Left kidney (tissue), 1 donor: ENCODE measurements at regions not wholly inside any gene's neighbourhood (a gene's known extent, or its start where the extent isn't known, plus 50 kb on each side); places are given as distances from the start of the nearest gene placed in this dataset.
"Not testable (repeated sequence)": the region's sequence is repeated elsewhere in the genome, so short reads cannot be mapped to it uniquely, and the experiment has no call there.

Source experiments
- DNase-seq: peaks from one replicate; pipeline ENCODE4 v3.0.0-alpha.2; 2013

DNA sequence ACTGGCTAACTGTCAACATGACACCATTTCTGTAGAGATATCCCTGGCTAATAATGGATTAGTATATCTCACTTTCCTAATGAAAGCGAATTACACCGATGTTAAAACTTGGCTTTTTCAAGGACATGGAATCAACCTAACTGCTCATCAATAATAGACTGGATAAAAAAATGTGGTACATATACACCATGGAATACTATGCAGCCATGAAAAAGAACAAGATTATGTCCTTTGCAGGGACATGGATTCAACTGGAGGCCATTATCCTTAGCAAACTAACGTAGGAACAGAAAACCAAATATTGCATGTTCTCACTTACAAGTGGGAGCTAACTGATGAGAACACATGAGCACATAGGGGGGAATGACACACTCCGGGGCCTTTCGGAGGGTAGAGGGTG lies 62.6 kb downstream of the ZIC1 start:
- DNase-seq = no peak

DNA sequence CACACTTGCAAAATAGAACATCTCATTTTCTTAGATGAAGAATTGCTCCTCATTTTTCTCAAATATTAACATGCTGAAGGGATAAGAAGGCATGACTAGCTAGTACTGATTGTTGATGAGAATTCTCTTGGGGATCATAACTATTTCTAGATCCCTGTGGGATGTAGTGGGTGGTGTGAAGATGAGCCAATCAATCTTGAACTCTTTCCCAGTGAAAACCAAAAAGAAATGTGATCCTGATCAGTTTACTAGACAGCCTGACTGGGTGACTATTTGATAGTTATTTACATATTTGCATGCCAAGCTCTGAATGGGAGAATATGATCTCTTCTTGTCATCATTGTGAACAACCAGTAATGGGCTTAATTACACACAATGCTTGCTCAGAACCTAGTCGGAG lies 63.7 kb downstream of the ZIC1 start:
- no peak for DNase-seq

DNA sequence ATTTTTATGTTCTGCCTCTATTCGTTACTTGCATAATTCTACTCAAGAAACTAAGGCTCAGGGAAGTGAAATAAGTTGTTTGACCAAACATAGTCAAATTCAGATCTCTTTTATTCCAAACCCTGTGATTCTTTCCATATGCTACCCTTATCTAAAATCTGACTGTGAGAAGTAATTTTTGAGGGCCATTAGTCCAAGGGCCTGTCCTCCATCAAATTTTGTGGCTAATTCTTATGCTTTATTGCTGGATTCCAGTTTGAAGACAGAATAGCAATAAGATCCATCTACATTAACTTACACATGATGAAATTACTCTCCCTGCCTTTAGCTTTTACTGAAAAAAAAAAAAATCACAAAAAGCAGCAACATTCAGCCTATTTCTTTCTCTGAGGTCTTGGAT lies 74.0 kb downstream of the ZIC1 start:
- no peak for DNase-seq

DNA sequence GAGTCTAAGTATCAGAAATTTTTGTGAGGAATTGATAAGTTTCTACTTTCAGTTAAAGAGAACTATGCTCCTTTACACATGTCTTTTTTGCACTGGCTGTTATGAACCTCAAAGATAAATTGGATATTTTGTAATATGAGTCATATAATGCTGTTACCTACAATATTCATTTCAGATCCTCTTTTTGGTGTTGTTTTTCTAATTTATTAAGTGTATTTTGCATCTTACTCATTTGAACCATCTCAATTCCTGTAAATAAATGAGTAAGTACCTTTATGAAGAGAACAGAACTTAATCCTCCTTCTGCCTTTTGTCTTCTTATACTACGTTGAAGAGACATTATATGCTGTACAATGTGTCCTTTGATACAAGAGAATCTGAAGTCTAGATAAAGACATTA lies 74.4 kb downstream of the ZIC1 start:
- no peak for DNase-seq

DNA sequence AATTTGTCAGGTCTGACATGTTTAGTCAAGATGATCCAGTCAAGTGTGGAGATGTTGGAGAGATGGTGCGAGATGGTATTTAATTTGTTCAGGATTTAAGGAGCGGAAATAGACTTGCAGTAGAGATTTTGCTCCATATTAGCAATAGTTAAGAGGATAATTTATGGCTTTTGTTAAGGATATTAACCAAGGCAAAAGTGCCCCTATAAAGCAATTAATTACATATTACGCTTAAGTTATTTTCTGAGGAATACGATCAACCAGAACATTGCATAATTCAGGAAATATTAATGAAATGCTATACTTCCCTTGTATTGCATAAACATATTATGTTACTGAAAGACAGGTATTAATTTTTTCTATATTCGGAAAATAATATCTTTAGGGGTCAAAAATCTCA lies 83.9 kb downstream of the ZIC1 start:
- DNase-seq = no peak

DNA sequence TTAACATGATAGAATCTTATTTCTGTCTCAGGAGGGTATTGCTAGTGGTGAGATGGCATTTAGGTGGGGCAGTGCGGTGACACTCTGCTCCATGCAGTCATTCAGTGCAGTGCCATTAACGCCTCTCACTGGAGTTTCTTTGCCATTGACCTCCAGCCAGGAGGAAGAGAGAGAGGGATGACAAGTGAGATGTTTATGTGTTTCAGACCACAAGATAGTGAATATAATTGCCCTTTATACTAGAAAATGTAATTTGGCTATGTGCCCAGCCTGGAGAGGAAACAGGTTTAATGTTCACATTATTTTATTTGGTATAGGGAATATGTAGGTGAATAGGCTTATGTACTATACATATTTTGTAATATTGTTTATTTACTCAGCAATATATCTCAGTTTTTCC lies 84.5 kb downstream of the ZIC1 start:
- DNase-seq = no peak

- DNase-seq = no peak
These were observed 88.1 kb downstream of the ZIC1 start for GRCh38 chr3:147497286-147497685.

- no peak for DNase-seq
These were observed 98.6 kb downstream of the ZIC1 start for GRCh38 chr3:147507638-147508286.

GRCh38 chr3:147509448-147509847 lies 100.3 kb downstream of the ZIC1 start:
- no peak for DNase-seq

- DNase-seq = no peak
These were observed 104.6 kb downstream of the ZIC1 start for GRCh38 chr3:147513785-147514184.

- DNase-seq = no peak
These were observed 105.4 kb downstream of the ZIC1 start for GRCh38 chr3:147514366-147515160.

DNA sequence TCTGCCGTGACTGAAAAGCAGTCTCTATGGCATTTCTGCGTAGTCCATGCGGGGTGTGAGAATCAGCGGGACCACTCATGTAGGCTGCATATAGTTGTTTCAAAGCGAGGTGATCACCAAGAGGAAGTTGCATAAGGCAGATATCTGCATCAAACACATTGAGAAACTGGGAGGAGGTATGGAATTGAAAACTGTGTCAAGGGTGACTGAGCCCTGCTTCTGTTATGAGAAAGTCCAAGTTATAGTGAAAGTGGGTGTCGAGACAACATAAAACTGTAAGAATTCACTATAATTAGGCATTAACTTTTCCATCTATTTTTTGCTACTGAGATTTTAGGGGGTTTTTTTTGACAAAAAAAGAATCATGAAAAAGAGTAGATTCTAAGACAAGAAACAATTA lies 109.3 kb downstream of the ZIC1 start:
- no peak for DNase-seq

DNA sequence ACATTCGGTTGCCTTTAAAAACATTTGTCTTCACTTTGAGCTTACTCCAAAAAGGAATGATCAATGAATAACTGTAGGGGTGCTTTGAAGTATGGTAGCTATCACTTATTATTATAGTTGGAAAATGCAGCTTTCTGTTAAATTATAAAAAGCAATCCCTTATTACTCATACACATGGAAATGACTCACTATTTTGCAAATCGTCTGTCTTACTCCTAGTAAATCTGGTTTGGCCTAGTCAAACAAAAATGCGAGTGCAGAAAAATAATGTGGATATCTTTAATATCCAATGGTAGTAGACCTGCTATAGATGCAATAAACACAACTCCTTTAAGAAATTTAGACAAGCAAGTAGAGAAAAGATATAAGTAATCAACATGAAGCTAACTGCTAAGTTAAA lies 112.5 kb downstream of the ZIC1 start:
- DNase-seq = no peak

DNA sequence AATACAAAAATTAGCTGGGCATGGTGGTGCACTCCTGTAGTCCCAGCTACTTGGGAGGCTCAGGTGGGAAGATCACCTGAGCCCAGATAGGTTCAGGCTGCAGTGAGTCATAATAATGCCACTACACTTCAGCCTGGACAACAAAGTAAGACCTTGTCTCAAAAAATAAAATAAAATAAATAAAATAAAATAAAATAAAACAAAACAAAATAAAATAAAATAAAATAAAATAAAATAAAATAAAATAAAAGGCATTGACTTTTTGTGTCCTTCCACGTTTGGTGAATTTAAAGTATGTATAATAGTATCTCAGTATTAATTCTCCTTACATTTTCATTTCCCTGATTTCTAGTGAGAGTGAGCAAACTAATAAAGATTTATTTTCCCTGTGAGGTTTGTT lies 113.6 kb downstream of the ZIC1 start:
- DNase-seq = not testable (repeated sequence)

- no peak for DNase-seq
These were observed 120.4 kb downstream of the ZIC1 start for GRCh38 chr3:147529551-147529950.

- no peak for DNase-seq
These were observed 128.9 kb downstream of the ZIC1 start for GRCh38 chr3:147538034-147538433.

DNA sequence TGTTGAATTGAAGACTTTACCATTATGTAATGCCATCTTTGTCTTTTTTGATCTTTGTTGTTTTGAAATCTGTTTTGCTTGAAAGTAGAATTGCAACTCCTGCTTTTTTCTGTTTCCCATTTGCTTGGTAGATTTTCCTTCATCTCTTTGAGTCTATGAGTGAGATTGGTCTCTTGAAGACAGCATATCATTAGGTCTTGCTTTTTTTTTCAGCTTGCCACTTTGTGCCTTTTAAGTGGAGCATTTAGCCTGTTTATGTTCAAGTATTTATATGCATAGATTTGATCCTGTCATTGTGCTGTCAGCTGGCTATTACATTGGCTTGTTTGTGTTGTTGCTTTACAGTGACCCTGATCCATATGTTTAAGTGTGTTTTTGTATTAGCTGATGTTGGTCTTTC lies 131.8 kb downstream of the ZIC1 start:
- DNase-seq = no peak

DNA sequence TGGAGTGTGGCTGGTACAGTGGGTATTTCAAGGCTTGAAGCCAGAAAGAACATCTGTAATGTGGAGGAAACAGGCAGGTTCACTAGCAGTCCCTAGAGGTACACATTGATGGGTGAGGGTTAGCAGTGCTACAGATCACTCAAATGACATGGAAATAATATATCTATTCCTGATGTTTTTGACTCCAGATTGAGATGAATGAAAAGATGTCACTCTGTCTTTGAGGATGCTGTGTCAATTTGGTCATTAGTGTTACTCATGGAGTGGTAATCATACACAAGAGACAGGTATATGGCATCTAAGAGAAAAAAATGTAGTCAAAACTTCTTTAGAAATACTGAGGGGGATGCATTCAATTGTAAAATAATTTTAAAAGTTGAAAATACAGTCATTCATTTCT lies 135.1 kb downstream of the ZIC1 start:
- no peak for DNase-seq

DNA sequence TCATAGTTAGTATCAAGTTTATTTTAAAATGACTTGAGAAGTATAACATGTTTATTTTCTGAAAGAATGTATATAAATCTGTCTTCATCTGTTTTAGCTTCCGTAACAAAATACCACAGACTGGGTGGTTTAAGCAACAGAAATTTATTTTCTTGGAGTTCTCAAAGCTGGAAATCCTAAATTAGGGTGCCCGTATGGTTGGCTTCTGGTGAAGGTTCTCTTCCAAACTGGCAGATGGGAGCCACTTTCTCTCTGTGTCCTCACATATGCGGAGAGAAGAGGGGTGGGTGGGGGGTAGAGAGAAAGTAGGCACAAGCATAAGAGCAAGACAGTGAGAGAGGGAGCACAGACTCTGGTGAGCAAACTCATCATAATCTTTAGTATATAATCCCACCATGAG lies 142.3 kb downstream of the ZIC1 start:
- DNase-seq = no peak

GRCh38 chr3:147554332-147554731 lies 145.2 kb downstream of the ZIC1 start:
- DNase-seq = no peak

GRCh38 chr3:147572970-147573340 lies 163.8 kb downstream of the ZIC1 start:
- no peak for DNase-seq

DNA sequence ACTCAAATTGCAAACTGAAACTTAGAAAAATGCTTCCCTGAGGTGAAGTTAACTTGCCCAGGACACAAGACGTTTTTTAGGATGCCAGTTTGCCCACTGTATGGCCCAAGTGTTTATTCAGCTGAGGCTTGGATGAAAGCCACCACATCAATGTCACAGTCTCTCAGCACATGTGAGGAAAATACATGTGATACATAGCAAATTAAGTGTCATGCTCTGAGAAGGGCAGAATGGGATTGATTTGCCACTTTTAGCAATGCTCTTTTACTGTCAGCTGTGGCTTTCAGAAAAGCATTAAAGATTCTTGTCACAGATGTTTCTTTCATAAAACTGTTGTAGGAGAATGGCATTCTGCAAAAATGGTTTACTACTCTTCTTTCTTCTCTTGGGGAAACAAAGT lies 165.5 kb downstream of the ZIC1 start:
- no peak for DNase-seq

- DNase-seq = no peak
These were observed 166.2 kb downstream of the ZIC1 start for GRCh38 chr3:147575391-147575790.

- DNase-seq = no peak
These were observed 173.5 kb downstream of the ZIC1 start for GRCh38 chr3:147582642-147583041.
